NCI-H226 (cell line): ENCODE measurements at regions not wholly inside any gene's neighbourhood (a gene's known extent, or its start where the extent isn't known, plus 50 kb on each side); places are given as distances from the start of the nearest gene placed in this dataset.

ENCODE experiments used
- DNase-seq: peaks from one replicate; pipeline ENCODE4 v3.0.0-alpha.2; 2015

GRCh38 chr2:180656455-180656847 lies 324.0 kb upstream of the UBE2E3 start:
- DNase-seq = peak; percentile 82

- no peak for DNase-seq
Observed at GRCh38 chr2:180655842-180656454, 324.5 kb upstream of the UBE2E3 start.

GRCh38 chr2:180655393-180655792 lies 325.0 kb upstream of the UBE2E3 start:
- DNase-seq = peak; percentile 18

GRCh38 chr2:180653481-180653880 lies 326.9 kb upstream of the UBE2E3 start:
- no peak for DNase-seq

- no peak for DNase-seq
Observed at GRCh38 chr2:180652794-180653193, 327.6 kb upstream of the UBE2E3 start.

GRCh38 chr2:180651596-180651995 lies 328.8 kb upstream of the UBE2E3 start:
- DNase-seq = no peak

DNA sequence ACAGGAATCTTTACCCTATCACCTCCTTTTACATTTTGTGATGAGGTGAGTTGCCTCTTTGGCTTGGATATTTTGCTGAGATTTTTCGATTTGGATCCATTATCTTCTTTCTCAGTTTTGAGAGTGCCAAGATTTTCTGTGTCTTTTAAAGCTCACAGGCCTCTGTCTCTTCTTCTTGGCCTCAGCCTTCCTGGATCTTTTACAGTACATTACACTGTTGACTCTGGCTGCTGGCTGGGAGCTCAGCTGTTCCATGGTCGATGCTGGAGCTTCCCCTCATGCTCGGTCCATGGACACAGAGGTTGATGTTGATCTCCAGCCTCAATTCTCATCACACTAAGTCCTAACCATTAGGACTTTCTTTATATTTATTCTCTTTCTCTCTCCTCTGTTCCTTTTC lies 332.8 kb upstream of the UBE2E3 start:
- no peak for DNase-seq

DNA sequence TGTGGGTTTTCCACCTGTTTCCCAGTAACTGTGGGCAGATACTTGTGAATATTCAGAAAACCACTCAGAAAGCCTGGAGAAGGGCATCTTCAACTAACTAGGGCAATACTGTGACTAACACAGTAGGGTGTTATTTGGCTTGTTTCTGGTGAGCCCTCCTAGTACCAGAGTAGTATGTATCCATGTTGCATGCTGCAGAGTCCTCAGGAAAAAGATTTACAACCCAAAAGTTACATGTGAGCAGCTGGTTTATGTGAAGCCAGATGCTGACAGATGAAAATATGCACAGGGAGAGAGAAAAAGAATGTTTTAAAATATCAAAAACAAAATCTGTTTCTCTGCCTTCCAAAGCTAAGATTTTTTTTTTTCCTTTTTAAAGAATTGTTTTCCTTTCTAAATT lies 333.2 kb upstream of the UBE2E3 start:
- no peak for DNase-seq

- no peak for DNase-seq
Observed at GRCh38 chr2:180646756-180647155, 333.6 kb upstream of the UBE2E3 start.

- peak; percentile 96 for DNase-seq
Observed at GRCh38 chr2:180644709-180645108, 335.7 kb upstream of the UBE2E3 start.

DNA sequence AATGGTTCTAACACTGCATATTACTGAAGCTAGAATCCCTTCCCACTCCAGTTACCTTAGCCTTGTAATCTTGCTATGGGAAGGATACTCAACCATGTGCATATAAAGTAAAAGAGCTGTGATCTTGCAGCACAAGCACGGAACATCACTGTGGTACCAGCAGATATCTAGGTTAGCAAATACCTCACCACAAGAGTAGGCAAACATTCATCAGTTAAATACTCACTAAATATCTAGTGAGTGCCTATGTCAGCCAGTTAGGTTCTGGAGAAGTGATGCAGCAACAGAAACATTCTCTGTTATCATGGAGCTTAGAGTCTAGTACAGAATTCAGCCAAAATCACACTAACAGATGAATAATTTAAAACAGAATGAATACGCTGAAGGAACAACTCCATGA lies 349.6 kb upstream of the UBE2E3 start:
- peak; percentile 73 for DNase-seq

DNA sequence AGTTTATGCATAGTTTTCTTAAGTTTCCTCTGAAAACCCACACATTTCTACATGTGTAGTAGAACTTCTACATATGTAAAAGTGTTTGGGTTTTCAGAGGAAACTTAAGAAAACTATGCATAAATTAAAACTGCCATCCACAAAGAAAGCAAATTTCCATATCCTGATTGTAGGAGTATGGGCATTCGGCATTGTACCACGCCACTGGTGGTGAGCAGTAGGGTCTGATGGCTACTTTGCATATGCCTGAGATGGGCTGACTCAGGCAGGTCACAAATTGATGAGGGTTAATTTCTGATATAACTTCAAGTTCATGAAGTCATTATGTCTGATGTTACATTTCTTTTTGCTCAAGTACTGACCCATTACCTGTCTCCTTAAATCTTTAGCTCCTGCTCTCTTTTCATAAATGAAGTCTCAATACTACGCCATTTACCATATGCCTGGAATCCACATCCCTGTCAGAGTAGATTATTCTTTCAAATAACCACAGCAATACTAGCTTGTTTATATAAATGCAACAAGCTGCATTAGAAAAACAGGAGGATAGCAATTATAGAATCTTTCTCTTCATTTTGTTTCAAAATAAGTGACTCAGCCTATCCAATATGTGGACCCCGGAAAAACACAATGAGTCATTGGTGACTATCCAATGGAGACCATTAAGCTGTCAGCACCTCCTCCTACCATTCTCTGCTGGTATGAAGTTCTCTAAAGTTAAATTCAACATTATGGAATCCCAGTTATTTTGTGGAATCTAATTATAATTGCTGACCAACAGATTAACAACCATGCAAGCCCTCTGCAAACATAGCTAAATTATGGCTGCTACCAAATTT lies 355.2 kb upstream of the UBE2E3 start:
- peak; percentile 51 for DNase-seq

GRCh38 chr2:180621941-180622918 lies 358.2 kb upstream of the UBE2E3 start:
- no peak for DNase-seq

DNA sequence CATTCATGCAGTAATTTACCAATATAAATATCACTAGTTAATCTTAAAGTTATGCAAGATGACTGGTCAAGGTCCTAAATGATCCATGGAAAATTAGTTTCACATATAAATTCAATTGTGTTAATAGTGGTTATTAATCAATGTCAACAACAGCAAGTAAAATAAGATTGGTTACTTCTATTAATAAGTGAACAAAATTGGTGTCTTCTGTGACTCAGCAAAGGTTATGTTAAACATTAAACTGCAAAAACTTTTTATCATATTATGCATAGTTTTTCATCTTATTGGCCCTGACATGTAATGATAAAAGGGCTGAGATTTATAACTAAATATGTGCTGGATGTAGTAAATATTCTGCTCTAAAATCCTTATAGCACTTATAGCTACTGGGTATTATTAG lies 359.0 kb upstream of the UBE2E3 start:
- DNase-seq = no peak

DNA sequence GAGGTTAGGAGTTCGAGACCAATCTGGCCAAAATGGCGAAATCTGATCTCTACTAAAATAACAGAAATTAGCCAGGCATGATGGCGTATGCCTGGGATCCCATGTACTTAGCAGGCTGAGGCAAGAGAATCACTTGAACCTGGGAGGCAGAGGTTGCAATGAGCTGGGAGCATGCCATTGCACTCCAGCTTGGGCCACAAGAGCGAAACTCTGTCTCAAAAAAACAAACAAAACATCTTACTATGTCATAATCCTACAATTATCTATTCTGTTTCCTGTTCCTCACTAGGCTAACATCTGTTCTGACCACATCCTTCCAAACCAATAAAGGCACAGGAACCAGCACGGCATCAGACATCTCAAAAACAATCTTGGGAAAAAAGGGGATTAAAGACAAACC lies 361.8 kb upstream of the UBE2E3 start:
- no peak for DNase-seq

DNA sequence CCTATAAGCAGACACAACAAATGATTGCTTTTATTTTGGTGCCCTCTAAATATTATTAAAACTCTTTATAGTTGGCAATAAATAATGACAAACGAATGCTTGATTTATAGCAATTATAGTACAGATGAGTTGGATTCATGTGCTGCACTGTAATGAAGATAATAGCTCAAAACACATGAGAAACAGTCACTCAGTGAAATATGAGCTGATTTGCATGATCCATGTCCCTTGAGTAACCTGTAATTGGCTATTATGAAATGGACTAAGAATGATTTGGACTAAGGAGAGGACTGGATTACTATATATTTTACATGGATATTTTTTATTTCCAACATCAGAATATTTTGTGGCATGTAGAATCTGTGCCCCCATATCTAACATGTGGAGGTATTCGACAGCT lies 365.6 kb upstream of the UBE2E3 start:
- no peak for DNase-seq

- DNase-seq = no peak
Observed at GRCh38 chr2:180609626-180610340, 370.6 kb upstream of the UBE2E3 start.

GRCh38 chr2:180607514-180608049 lies 372.8 kb upstream of the UBE2E3 start:
- DNase-seq = no peak

DNA sequence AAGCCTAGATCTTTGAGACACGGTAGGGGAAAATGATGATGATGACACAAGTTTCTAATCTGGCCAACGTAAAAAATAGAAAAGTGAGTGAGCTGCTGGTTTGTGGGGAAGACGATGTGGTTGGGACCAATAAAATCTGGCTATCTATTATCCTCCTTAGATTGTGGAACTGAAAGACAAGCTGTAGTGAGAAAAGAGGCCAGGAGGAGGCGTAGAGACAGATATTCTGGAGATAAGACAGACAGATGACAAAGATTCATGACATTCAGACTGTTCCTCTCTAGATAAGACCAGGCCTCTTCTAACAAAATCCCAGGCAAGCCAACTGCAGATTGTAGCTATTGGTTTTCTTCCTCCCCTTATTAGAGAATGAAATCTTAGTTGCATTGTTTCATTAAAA lies 376.3 kb upstream of the UBE2E3 start:
- DNase-seq = no peak

DNA sequence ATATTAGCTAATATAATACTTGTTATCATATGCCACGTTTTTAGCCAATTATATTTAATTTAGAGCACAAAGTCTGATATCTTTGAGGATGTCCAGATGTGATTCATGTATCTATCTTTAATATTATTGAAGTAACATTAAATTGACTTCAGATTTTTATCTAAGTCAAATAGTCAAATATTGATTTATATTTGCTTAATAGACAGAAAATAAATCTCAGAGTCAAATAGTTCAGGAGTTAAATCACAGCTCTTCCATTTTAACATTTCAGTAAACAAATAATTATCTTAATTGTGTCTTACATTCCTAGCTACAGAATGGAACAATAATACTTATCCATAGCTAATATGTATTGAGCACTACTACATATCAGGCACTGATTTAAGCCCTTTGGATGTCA lies 379.4 kb upstream of the UBE2E3 start:
- no peak for DNase-seq

- no peak for DNase-seq
Observed at GRCh38 chr2:180599804-180600203, 380.6 kb upstream of the UBE2E3 start.

GRCh38 chr2:180597179-180597578 lies 383.2 kb upstream of the UBE2E3 start:
- DNase-seq = no peak
